Activated CD8-positive, alpha-beta memory T cell treated with anti-CD3 and anti-CD28 coated beads for 48 hours (primary cell): ENCODE measurements at regions not wholly inside any gene's neighbourhood (a gene's known extent, or its start where the extent isn't known, plus 50 kb on each side); places are given as distances from the start of the nearest gene placed in this dataset.

ENCODE experiments used
- DNase-seq, 3 experiments: peaks; one replicate each; pipeline ENCODE4 v3.0.0-alpha.2; 2020; ENCODE audit warnings: low read depth in 2 of 3, low spot score in 2 of 3

DNA sequence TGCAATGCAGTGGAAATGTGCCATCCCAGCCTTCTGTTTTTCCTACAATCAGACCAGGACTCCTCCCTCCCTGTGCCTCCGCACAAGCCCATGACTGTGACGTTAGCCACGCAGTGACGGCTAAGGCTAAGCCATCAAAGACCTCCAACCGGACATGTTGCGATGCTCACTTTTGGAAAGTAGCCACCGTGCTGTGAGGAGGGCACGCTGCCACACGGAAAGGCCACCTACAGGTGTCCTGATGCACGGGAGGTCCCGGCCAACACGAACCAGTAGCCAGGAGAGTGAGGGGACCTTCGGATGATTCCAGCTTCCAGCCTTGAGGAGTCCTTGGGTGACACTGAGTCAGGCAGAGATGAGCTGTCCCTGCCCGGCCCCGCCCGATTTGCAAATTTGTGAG is 53.9 kb downstream of the FOXL1 start:
- DNase-seq = no peak

- no peak for DNase-seq
Measured at GRCh38 chr16:86632944-86633343, 54.6 kb downstream of the FOXL1 start.

- no peak for DNase-seq
Measured at GRCh38 chr16:86634292-86634691, 55.9 kb downstream of the FOXL1 start.

DNA sequence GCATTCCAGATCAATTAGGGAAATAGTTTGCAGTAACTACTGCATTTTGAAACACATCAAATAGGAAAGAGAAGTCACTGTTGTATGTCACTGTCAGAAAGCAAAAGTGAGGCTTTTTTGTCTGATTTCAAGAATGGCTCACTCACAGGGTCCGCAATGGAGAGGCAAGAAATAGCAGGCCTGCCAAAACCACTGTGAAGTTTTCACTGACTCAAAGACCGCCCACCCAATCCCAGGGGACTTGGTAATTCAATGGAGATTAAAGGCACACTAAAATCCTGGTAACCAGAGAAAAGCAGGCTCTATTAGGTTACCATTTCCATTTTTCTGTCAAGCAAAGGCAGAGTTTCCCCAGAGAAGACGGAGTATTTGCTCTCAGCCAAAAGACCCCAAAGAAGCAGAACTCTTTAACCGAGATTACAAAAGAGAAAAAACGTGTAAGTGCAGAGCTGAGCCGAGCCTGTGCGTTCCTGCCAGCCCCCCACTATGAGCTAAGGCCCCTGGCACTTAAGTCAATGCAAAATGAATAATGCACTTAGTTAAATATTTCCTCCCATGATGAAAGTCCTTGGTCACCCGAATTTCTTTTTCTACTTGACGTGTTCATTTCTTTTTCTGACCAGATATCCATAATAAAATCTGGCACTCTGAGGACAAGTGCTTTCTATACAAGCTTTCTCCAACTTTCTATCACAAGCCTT is 57.0 kb downstream of the FOXL1 start:
- DNase-seq = no peak

DNA sequence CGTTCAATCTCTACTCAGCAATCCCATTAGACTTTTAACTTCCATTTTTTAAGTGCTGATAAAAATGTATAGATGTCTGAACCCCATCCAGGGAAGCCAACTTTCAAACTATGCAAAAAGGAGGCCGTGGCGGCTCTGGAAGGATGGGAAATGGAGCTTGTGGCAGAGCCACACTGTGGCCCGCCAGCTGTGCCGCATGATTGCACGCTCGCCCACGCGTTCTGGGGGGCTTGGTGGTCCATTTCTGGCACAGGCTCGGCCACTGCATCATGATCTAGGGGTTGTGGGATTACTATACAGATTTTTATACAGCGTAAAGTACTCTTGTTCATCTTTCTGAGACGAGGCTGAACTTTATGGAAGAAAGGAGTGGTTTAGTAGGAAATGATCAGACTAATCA is 57.6 kb downstream of the FOXL1 start:
- DNase-seq = no peak

DNA sequence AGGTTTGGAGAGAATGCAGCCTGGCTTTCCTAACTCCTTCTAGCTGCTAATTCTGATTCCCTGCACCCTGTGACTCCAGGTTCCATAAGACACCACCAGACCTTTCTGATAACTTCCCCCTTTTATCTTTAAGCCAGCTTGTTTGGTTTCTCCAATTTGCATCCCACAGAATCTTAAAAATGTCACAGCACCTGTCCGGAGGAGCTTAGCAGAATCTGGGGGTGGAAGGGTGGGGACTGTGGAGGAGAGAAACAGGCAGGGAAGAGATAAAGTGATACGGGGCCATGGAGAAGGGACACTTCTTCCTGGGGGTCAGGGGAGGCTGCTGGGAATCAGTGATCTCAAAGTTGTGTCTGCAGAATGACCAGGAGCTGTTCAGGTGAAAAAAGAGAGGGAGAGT is 59.4 kb downstream of the FOXL1 start:
- no peak for DNase-seq

- no peak for DNase-seq
Measured at GRCh38 chr16:86638642-86639041, 60.3 kb downstream of the FOXL1 start.

GRCh38 chr16:86639354-86639753 is 61.0 kb downstream of the FOXL1 start:
- DNase-seq = no peak

DNA sequence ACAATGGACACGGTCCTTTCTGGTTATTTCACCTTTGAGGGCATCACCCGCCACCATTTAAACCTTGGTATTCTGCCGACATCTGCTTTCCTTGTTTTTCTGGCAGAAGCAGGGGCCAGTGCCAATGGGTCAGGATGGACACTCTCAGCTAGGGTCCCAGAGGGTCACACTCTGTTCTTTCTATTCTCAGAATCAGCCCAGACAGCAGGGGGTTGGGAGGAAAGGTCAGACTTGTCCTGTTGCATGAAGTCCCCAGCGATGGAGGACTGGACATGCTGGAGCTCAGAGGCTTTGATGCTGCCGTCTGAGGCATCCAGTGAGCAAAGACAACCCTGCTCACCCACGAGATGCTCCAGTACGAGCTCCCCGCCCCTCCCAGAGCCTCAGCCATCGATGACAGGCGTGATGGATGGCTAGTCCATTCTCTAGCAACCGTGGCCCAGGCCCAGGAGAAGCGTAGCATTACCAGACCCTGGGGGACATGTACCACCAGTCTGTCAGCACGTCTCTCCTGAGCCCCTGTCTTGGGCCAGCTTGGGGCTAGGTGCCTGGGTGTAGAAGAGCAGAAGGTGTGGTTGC is 62.0 kb downstream of the FOXL1 start:
- DNase-seq = no peak

- no peak for DNase-seq
Measured at GRCh38 chr16:86642087-86642486, 63.7 kb downstream of the FOXL1 start.

GRCh38 chr16:86643671-86644070 is 65.3 kb downstream of the FOXL1 start:
- no peak for DNase-seq

DNA sequence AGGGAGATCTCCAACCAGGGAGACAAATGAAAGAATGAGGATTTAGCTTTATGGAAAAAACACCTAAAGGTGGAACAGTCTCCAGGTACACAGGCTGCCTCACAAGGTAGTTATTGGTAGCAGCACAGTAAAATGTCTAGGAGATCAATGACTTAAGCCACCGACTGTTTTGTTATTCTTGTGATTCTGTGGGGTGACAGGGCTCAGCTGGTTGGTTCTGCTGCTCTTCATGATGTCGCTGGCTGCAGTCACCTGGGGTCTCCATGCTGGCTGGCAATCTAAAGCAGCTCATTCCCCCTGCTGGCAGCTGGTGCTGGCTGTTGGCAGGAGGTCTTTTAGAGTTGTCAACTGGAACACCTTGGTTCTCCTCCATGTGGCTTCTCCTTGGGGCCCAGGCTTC is 69.2 kb downstream of the FOXL1 start:
- DNase-seq = no peak

DNA sequence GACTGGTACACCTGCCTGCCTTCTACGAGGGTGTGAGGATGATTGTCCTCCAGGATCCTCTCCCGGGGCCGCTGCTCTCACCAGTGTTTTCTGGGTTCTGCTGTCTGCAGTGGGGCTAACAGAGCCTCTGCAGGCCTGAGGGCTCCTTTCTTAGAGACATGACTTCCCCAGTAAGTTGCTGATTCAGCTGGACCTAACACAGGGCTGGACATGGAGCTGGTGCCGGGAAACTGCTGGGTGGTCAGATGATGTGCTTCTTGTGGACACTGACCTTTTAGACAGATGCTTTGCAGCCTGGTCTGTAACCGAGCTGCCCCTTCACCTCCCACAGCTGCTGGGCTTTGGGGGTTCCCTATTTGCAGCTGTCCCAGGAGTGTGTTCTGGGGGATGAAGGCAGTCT is 71.5 kb downstream of the FOXL1 start:
- DNase-seq = no peak

- no peak for DNase-seq
Measured at GRCh38 chr16:86651013-86651627, 72.8 kb downstream of the FOXL1 start.

DNA sequence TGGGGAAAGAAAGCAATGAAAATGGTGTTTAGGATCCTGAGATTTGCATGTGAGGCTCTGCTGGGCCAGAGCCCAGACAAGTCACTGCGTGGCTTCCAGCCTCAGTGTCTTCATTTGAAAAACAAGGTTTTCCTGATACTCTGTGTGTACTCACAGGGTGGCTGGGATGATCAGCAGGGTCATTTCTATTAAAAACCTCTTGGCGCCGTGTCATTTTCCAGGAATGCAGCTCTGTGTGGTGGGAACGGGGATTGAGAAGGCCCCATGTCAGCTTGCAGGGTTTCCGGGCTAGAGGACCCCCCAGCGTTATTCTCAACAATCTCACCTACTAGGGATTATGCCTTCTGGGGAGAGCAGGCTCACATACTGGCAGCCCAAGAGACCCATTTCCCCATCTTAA is 73.5 kb downstream of the FOXL1 start:
- DNase-seq = no peak

- DNase-seq = no peak
Measured at GRCh38 chr16:86653285-86654006, 75.1 kb downstream of the FOXL1 start.

DNA sequence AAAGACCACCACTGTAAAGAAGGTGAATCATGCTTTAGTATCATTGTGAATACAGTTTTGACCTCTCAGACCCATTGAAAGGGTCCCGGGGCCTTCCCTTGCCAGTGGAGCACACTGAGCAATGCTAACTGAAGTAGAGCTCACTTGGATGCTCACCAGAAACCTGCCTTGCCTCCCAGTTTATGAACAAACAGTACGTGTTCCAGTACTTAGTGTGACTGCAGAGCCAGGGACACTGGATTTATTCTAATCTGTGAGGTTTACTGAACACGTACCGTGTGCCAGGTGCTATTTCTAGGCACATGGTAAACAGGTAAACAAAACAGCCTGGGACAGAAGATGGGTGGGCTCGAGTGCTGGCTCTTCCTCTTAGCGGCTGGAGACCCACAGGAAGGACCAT is 79.6 kb downstream of the FOXL1 start:
- no peak for DNase-seq

DNA sequence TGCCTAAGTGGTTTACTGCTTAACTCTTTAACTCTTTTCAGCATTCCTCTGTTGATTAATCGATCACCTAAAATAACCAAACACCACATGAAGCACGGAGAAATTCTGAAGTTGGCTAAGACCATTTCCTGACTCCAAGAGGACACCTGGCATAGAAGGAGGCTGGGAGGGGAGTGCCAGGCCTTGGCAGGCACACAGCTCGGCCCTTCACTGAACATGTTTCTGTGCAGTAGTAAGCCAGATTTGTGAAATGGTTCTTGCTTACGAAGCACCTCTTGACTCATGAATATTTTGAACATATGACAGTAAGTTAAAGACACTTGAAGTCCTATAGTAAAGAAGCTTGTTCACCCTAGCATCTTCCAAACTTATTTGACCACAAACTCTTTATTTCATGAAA is 82.3 kb downstream of the FOXL1 start:
- no peak for DNase-seq

DNA sequence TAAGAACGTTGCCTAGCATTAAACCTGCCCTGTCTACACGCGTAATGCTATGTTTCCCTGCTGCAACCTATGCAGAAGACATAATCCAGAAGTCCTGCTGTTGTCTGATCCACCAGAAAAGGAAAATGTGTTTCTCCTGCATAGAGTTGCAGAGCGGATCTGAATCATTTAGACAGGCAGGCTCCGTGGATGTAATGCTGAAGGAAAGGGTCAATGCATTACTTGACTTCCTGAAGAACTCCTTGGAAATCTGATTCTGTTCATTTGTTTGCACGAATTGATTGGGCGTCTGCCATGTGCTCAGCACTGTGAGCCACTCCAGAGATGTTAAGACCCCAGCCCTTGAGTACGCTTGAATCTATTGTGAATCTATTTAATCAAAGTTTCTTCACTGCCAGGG is 83.4 kb downstream of the FOXL1 start:
- DNase-seq = no peak

DNA sequence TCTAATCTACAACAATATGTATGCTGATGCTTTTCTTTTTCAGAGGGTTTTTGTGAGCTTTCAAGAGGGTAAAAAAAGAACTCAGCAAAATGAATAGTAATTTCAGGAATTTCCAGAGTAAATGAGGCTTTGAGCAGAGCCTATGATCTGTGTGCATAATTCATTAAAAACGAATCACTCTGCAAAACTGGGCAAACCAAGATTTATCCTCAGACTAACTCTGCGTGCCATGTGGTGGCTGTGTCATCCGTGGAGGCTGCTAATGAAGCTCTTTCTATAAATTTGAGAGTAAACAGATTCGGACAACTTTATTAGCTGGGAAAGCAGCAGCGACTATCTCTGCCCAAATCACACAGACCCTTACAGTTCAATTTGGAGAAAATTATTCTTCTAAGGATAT is 83.8 kb downstream of the FOXL1 start:
- DNase-seq = no peak

DNA sequence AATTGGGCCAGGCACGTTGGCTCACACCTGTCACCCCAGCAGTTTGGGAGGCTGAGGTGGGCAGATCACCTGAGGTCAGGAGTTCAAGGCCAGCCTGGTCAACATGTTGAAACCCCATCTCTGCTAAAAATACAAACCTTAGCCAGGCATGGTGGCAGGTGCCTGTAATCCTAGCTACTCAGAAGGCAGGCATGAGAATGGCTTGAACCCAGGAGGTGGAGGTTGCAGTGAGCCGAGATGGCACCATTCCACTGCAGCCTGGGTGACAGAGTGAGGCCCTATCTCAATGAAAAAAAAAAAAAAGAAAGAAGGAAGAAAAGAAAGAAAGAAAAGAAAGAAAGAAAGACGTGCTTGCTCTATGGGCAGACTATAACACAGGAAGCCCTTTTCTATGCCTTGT is 84.4 kb downstream of the FOXL1 start:
- no peak for DNase-seq
